ENCODE measurements at regions not wholly inside any gene's neighbourhood (a gene's known extent, or its start where the extent isn't known, plus 50 kb on each side); places are given as distances from the start of the nearest gene placed in this dataset.

- ATAC-seq: no peak
- H3K27ac Mint-ChIP-seq: no peak overlapping the region
- CTCF ChIA-PET: interaction anchor here (0.8 to 6.3 kb wide), 44 partner anchors 8 to 533 kb away, joined by 3 to 143 read pairs (median 7); partner anchors contain the start of genes AK9, CDC40, FIG4 and GPR6
- no peaks in the 10 kb centered on the region for H3K27me3 Mint-ChIP-seq
- no peak overlapping the region for H3K4me3 Mint-ChIP-seq
- intact Hi-C loops (cut with micrococcal nuclease): no loop called here
- no peak for DNase-seq
- no peak for TF ChIP-seq CTCF (IDR thresholded peaks at IDR 0.05)
- POLR2A ChIA-PET: interaction anchor here (0.8 to 1.1 kb wide), 2 partner anchors 55 to 351 kb away, joined by 3 to 4 read pairs; no protein-coding TSS in a partner anchor
- no peaks in the 10 kb centered on the region for H3K36me3 Mint-ChIP-seq (ENCODE audit: low read depth)
- peaks cover 19% of the 10 kb centered on the region for H3K4me1 Mint-ChIP-seq (ENCODE audit: low read depth)
- no peaks in the 10 kb centered on the region for H3K9me3 Mint-ChIP-seq
Observed at GRCh38 chr6:110040716-110041115, 62.6 kb downstream of the GPR6 start.

GRCh38 chr6:110041126-110041525 lies 63.0 kb downstream of the GPR6 start:
- Mint-ChIP-seq H3K36me3 (ENCODE audit: low read depth) (no peaks in the 10 kb centered on the region), H3K4me3 (no peak overlapping the region), H3K4me1 (ENCODE audit: low read depth) (peaks cover 19% of the 10 kb centered on the region), H3K27me3 (no peaks in the 10 kb centered on the region), H3K27ac (no peak overlapping the region), H3K9me3 (no peaks in the 10 kb centered on the region)
- POLR2A ChIA-PET: no interaction called here
- TF ChIP-seq CTCF (IDR thresholded peaks at IDR 0.05): no peak
- no peak for ATAC-seq
- CTCF ChIA-PET: interaction anchor here (0.8 to 6.3 kb wide), 9 partner anchors 12 to 521 kb away, joined by 3 to 143 read pairs (median 35); no protein-coding TSS in a partner anchor
- DNase-seq: no peak
- intact Hi-C loops (cut with micrococcal nuclease): no loop called here

GRCh38 chr6:110041830-110042229 lies 63.7 kb downstream of the GPR6 start:
- CTCF ChIA-PET: interaction anchor here (0.8 to 6.3 kb wide), 4 partner anchors 13 to 349 kb away, joined by 3 to 143 read pairs (median 60); no protein-coding TSS in a partner anchor
- DNase-seq (no peak), ATAC-seq (no peak)
- no peak for TF ChIP-seq CTCF (IDR thresholded peaks at IDR 0.05)
- Mint-ChIP-seq H3K27ac (no peak overlapping the region), H3K4me3 (no peak overlapping the region), H3K9me3 (no peaks in the 10 kb centered on the region), H3K27me3 (no peaks in the 10 kb centered on the region), H3K4me1 (ENCODE audit: low read depth) (peaks cover 19% of the 10 kb centered on the region), H3K36me3 (ENCODE audit: low read depth) (no peaks in the 10 kb centered on the region)
- POLR2A ChIA-PET: no interaction called here
- intact Hi-C loops (cut with micrococcal nuclease): no loop called here

GRCh38 chr6:110042670-110043296 lies 64.7 kb downstream of the GPR6 start:
- Mint-ChIP-seq H3K36me3 (ENCODE audit: low read depth) (no peaks in the 10 kb centered on the region), H3K4me3 (no peak overlapping the region), H3K27ac (no peak overlapping the region), H3K9me3 (no peaks in the 10 kb centered on the region), H3K4me1 (ENCODE audit: low read depth) (peaks cover 19% of the 10 kb centered on the region), H3K27me3 (no peaks in the 10 kb centered on the region)
- intact Hi-C loops (cut with micrococcal nuclease): no loop called here
- ChIA-PET CTCF (no interaction called here), POLR2A (no interaction called here)
- DNase-seq (no peak), ATAC-seq (no peak)
- TF ChIP-seq CTCF (IDR thresholded peaks at IDR 0.05): no peak

- Mint-ChIP-seq H3K36me3 (ENCODE audit: low read depth) (no peaks in the 10 kb centered on the region), H3K27ac (no peak overlapping the region), H3K4me3 (no peak overlapping the region), H3K27me3 (no peaks in the 10 kb centered on the region), H3K4me1 (ENCODE audit: low read depth) (peaks cover 15% of the 10 kb centered on the region), H3K9me3 (no peaks in the 10 kb centered on the region)
- intact Hi-C loops (cut with micrococcal nuclease): no loop called here
- DNase-seq (no peak), ATAC-seq (no peak)
- ChIA-PET POLR2A (interaction anchor here (0.7 kb wide), 1 partner anchor 10 kb away, joined by 3 read pairs; no protein-coding TSS in a partner anchor), CTCF (no interaction called here)
- no peak for TF ChIP-seq CTCF (IDR thresholded peaks at IDR 0.05)
Observed at GRCh38 chr6:110043366-110043994, 65.4 kb downstream of the GPR6 start.

All from activated CD8-positive, alpha-beta T cell treated with anti-CD3 and anti-CD28 coated beads for 36 hours (primary cell).